ENCODE measurements at regions not wholly inside any gene's neighbourhood (a gene's known extent, or its start where the extent isn't known, plus 50 kb on each side); places are given as distances from the start of the nearest gene placed in this dataset.

- TF ChIP-seq CTCF (IDR thresholded peaks at IDR 0.05; ENCODE audit: low read length) = no peak
- TF ChIP-seq EZH2phosphoT487 (IDR thresholded peaks at IDR 0.05; ENCODE audit: low read length) = no peak
These were observed 63.3 kb upstream of the CERS6 start for GRCh38 chr2:168392797-168393196.
